NB4 (cell line): ENCODE measurements at regions not wholly inside any gene's neighbourhood (a gene's known extent, or its start where the extent isn't known, plus 50 kb on each side); places are given as distances from the start of the nearest gene placed in this dataset.

ENCODE experiments used
- DNase-seq: peaks from one replicate; pipeline ENCODE4 v3.0.0; 2010; ENCODE audit warnings: low read depth
- H3K4me3 ChIP-seq: one replicate; pipeline ENCODE4 v1.5.1; 2011; ENCODE audit warnings: mild to moderate bottlenecking, low read depth, low read length, moderate library complexity
- CTCF ChIP-seq: IDR thresholded peaks from one replicate; pipeline ENCODE4 v1.5.1; 2012; ENCODE audit warnings: low read depth, low read length
- MAX ChIP-seq: IDR thresholded peaks from 2 replicates; pipeline ENCODE4 v1.6.1; 2011; ENCODE audit warnings: low read depth, low read length
- MYC ChIP-seq: IDR thresholded peaks from 2 replicates; pipeline ENCODE4 v1.6.1; 2011; ENCODE audit warnings: low read depth, low read length
- POLR2A ChIP-seq: IDR thresholded peaks from 2 replicates; pipeline ENCODE4 v1.6.1; 2011; ENCODE audit warnings: mild to moderate bottlenecking; ENCODE audit not compliant: insufficient read length; ENCODE audit errors: extremely low read depth

GRCh38 chr1:193988885-193989284 is 802.5 kb upstream of the B3GALT2 start:
- DNase-seq: no peak
- TF ChIP-seq MAX (no peak), CTCF (no peak), POLR2A (no peak)
- H3K4me3 ChIP-seq: no peak overlapping the region

- TF ChIP-seq CTCF (no peak), MAX (no peak), MYC (no peak), POLR2A (no peak)
- no peak overlapping the region for H3K4me3 ChIP-seq
- DNase-seq: no peak
These were observed 792.8 kb upstream of the B3GALT2 start for GRCh38 chr1:193979219-193979618.

GRCh38 chr1:193974286-193974798 is 787.9 kb upstream of the B3GALT2 start:
- no peak for TF ChIP-seq POLR2A
- no peak for TF ChIP-seq CTCF
- TF ChIP-seq MAX: no peak
- no peak for TF ChIP-seq MYC
- no peak for DNase-seq
- no peak overlapping the region for H3K4me3 ChIP-seq

- TF ChIP-seq MYC: no peak
- no peak for TF ChIP-seq POLR2A
- no peak for TF ChIP-seq CTCF
- TF ChIP-seq MAX: no peak
- DNase-seq: no peak
- H3K4me3 ChIP-seq: no peak overlapping the region
These were observed 787.0 kb upstream of the B3GALT2 start for GRCh38 chr1:193973428-193973827.

GRCh38 chr1:193971595-193971994 is 785.2 kb upstream of the B3GALT2 start:
- no peak for TF ChIP-seq CTCF
- no peak for TF ChIP-seq MYC
- TF ChIP-seq MAX: no peak
- no peak for TF ChIP-seq POLR2A
- H3K4me3 ChIP-seq: no peak overlapping the region
- no peak for DNase-seq

GRCh38 chr1:193960499-193960898 is 774.1 kb upstream of the B3GALT2 start:
- no peak overlapping the region for H3K4me3 ChIP-seq
- TF ChIP-seq POLR2A (no peak), MYC (no peak), CTCF (no peak)
- DNase-seq: no peak
